ENCODE measurements at regions not wholly inside any gene's neighbourhood (a gene's known extent, or its start where the extent isn't known, plus 50 kb on each side); places are given as distances from the start of the nearest gene placed in this dataset.

DNA sequence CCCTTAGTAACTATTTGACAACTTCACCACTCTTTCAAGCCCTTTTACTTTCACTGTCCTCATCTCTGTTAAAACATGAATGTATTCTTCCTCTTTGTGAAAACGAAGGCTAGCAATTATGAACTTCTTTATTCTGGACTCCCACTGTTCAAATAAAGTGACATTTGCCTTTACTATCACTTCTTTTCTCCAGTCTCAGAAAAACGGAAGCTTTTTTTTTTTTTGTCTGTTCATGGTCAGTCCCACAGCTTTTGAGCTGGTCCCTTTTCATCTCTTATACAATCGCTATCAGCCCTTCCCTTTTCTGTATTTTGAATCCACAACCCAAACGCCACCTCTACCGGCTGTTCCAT, 327.7 kb downstream of the DKK2 start:
- TF ChIP-seq, protein P1, sequence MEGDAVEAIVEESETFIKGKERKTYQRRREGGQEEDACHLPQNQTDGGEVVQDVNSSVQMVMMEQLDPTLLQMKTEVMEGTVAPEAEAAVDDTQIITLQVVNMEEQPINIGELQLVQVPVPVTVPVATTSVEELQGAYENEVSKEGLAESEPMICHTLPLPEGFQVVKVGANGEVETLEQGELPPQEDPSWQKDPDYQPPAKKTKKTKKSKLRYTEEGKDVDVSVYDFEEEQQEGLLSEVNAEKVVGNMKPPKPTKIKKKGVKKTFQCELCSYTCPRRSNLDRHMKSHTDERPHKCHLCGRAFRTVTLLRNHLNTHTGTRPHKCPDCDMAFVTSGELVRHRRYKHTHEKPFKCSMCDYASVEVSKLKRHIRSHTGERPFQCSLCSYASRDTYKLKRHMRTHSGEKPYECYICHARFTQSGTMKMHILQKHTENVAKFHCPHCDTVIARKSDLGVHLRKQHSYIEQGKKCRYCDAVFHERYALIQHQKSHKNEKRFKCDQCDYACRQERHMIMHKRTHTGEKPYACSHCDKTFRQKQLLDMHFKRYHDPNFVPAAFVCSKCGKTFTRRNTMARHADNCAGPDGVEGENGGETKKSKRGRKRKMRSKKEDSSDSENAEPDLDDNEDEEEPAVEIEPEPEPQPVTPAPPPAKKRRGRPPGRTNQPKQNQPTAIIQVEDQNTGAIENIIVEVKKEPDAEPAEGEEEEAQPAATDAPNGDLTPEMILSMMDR (IDR thresholded peaks at IDR 0.05) = no peak
- TF ChIP-seq POLR2A (IDR thresholded peaks at IDR 0.05) (no peak), POLR2AphosphoS5 (IDR thresholded peaks at IDR 0.05) (no peak), EP300 (IDR thresholded peaks at IDR 0.05) (no peak)

Measured in upper lobe of left lung (tissue), 4 donors.